ENCODE measurements at regions not wholly inside any gene's neighbourhood (a gene's known extent, or its start where the extent isn't known, plus 50 kb on each side); places are given as distances from the start of the nearest gene placed in this dataset.

DNA sequence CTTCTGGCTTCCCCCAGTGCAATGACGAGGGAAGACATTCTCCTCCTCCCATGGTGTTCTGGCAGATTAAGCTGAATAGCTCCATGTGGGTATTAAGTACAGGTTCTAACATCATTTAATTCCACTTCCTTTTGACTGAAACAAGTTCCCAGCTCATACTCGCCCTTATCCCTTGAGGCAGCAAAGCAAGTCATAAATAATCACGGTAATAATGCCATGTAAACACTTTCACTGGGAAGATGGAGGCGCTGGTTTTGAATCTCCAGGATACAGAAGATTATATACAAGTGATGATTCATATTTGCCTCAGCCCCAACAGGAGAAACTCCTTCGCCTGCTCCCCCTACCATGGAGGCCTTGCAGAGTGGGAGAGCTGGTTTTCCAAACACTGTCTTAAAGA, 141.3 kb downstream of the PXDC1 start:
- no TSS peak for BruUV-seq (replicated peaks)
- ChIA-PET POLR2A (no interaction called here), CTCF (no interaction called here)
- no peak for DNase-seq (ENCODE audit: low read depth, low spot score)
- Histone ChIP-seq H3K36me3 (ENCODE audit: control insufficient read depth, insufficient read depth, low read length) (no peaks in the 10 kb centered on the region), H3K27me3 (ENCODE audit: control insufficient read depth, insufficient read depth, low read length) (no peaks in the 10 kb centered on the region), H3K4me1 (ENCODE audit: control insufficient read depth, insufficient read depth, low read length) (peaks cover 9% of the 10 kb centered on the region), H3K4me3 (ENCODE audit: low read depth in 2 of 2, low read length in 2 of 2) (no peak overlapping the region), H3K9me3 (ENCODE audit: control insufficient read depth, insufficient read depth, low read depth, low read length) (no peaks in the 10 kb centered on the region), H3K27ac (ENCODE audit: low read length) (no peak overlapping the region)
- intact Hi-C loops (cut with micrococcal nuclease; ENCODE audit: unreplicated experiment): no loop called here
- in situ Hi-C loops (cut with HindIII; ENCODE audit: low pct_unique_long_range_greater_than_20kb, low sequenced_read_pairs): no loop called here
- no peak for ATAC-seq
- TF ChIP-seq REST (IDR thresholded peaks at IDR 0.05; ENCODE audit: insufficient read depth in 1 of 2, low read depth in 2 of 2, low read length in 1 of 2): no peak
- TF ChIP-seq TCF7L2 (IDR thresholded peaks at IDR 0.05; ENCODE audit: low read depth, low read length): no peak
- TF ChIP-seq, protein P1, sequence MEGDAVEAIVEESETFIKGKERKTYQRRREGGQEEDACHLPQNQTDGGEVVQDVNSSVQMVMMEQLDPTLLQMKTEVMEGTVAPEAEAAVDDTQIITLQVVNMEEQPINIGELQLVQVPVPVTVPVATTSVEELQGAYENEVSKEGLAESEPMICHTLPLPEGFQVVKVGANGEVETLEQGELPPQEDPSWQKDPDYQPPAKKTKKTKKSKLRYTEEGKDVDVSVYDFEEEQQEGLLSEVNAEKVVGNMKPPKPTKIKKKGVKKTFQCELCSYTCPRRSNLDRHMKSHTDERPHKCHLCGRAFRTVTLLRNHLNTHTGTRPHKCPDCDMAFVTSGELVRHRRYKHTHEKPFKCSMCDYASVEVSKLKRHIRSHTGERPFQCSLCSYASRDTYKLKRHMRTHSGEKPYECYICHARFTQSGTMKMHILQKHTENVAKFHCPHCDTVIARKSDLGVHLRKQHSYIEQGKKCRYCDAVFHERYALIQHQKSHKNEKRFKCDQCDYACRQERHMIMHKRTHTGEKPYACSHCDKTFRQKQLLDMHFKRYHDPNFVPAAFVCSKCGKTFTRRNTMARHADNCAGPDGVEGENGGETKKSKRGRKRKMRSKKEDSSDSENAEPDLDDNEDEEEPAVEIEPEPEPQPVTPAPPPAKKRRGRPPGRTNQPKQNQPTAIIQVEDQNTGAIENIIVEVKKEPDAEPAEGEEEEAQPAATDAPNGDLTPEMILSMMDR (IDR thresholded peaks at IDR 0.05): no peak
- no peak for TF ChIP-seq POLR2AphosphoS5 (IDR thresholded peaks at IDR 0.05; ENCODE audit: low read depth, low read length)
- no peak for TF ChIP-seq SIN3A (IDR thresholded peaks at IDR 0.05; ENCODE audit: borderline replicate concordance, insufficient read depth, low read depth, low read length)

DNA sequence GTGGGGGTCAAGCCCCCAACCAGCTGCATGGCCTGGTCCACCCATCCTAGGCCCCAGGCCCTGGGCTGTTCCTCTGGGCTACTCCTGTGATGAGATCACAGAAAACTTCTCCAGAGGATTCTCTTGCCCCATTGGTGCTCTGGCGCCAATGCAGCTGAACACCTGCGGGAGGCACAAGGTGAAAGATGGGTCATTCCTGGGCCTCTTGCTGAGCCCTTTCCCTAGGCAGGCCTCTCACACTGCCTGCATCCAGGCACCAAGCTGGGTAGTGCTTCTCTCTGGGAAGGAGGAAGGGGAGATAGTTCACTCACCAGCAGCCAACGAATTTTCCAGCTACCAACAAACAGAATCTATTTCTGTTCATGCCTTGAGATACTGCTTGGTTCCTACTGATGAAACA, 142.1 kb downstream of the PXDC1 start:
- Histone ChIP-seq H3K27me3 (ENCODE audit: control insufficient read depth, insufficient read depth, low read length) (no peaks in the 10 kb centered on the region), H3K36me3 (ENCODE audit: control insufficient read depth, insufficient read depth, low read length) (no peaks in the 10 kb centered on the region), H3K27ac (ENCODE audit: low read length) (no peak overlapping the region), H3K4me1 (ENCODE audit: control insufficient read depth, insufficient read depth, low read length) (peaks cover 9% of the 10 kb centered on the region), H3K4me3 (ENCODE audit: low read depth in 2 of 2, low read length in 2 of 2) (no peak overlapping the region), H3K9me3 (ENCODE audit: control insufficient read depth, insufficient read depth, low read depth, low read length) (no peaks in the 10 kb centered on the region)
- no peak for DNase-seq (ENCODE audit: low read depth, low spot score)
- POLR2A ChIA-PET: no interaction called here
- ATAC-seq: no peak
- TF ChIP-seq SIN3A (IDR thresholded peaks at IDR 0.05; ENCODE audit: borderline replicate concordance, insufficient read depth, low read depth, low read length) (no peak), REST (IDR thresholded peaks at IDR 0.05; ENCODE audit: insufficient read depth in 1 of 2, low read depth in 2 of 2, low read length in 1 of 2) (no peak), POLR2AphosphoS5 (IDR thresholded peaks at IDR 0.05; ENCODE audit: low read depth, low read length) (no peak), TCF7L2 (IDR thresholded peaks at IDR 0.05; ENCODE audit: low read depth, low read length) (no peak)
- TF ChIP-seq, protein P1 (IDR thresholded peaks at IDR 0.05): no peak
- CTCF ChIA-PET: no interaction called here
- BruUV-seq (replicated peaks): no TSS peak
- in situ Hi-C loops (cut with HindIII; ENCODE audit: low pct_unique_long_range_greater_than_20kb, low sequenced_read_pairs): no loop called here
- intact Hi-C loops (cut with micrococcal nuclease; ENCODE audit: unreplicated experiment): no loop called here
